Hematopoietic multipotent progenitor cell treated with erythropoietin and hydrocortisone succinate and interleukin-3 and kit ligand, for 17 days (in vitro differentiated cells): ENCODE measurements at regions not wholly inside any gene's neighbourhood (a gene's known extent, or its start where the extent isn't known, plus 50 kb on each side); places are given as distances from the start of the nearest gene placed in this dataset.
"Not testable (repeated sequence)": the region's sequence is repeated elsewhere in the genome, so short reads cannot be mapped to it uniquely, and the experiment has no call there.

ENCODE experiments used
- DNase-seq: peaks from one replicate; pipeline ENCODE4 v3.0.0-alpha.2; 2015; ENCODE audit warnings: low spot score

GRCh38 chr5:136924490-136924889, 559.1 kb upstream of the TRPC7 start:
- no peak for DNase-seq

- DNase-seq = no peak
These were observed 545.3 kb upstream of the TRPC7 start for GRCh38 chr5:136910625-136911024.

GRCh38 chr5:136909906-136910305, 544.6 kb upstream of the TRPC7 start:
- no peak for DNase-seq

- no peak for DNase-seq
These were observed 542.0 kb upstream of the TRPC7 start for GRCh38 chr5:136907371-136907770.

- DNase-seq = no peak
These were observed 541.2 kb upstream of the TRPC7 start for GRCh38 chr5:136906545-136906944.

GRCh38 chr5:136905571-136905970, 540.2 kb upstream of the TRPC7 start:
- DNase-seq = no peak

- no peak for DNase-seq
These were observed 528.7 kb upstream of the TRPC7 start for GRCh38 chr5:136894070-136894469.

GRCh38 chr5:136892000-136892399, 526.7 kb upstream of the TRPC7 start:
- DNase-seq = no peak

GRCh38 chr5:136891175-136891972, 526.0 kb upstream of the TRPC7 start:
- DNase-seq = no peak

- DNase-seq = no peak
These were observed 525.2 kb upstream of the TRPC7 start for GRCh38 chr5:136890431-136891148.

GRCh38 chr5:136886608-136887007, 521.3 kb upstream of the TRPC7 start:
- no peak for DNase-seq

- DNase-seq = no peak
These were observed 499.6 kb upstream of the TRPC7 start for GRCh38 chr5:136864960-136865359.

GRCh38 chr5:136856648-136857047, 491.3 kb upstream of the TRPC7 start:
- no peak for DNase-seq

GRCh38 chr5:136853971-136854370, 488.6 kb upstream of the TRPC7 start:
- no peak for DNase-seq

- DNase-seq = no peak
These were observed 475.3 kb upstream of the TRPC7 start for GRCh38 chr5:136840601-136841000.

- no peak for DNase-seq
These were observed 470.7 kb upstream of the TRPC7 start for GRCh38 chr5:136836093-136836492.

GRCh38 chr5:136820848-136821247, 455.5 kb upstream of the TRPC7 start:
- no peak for DNase-seq

GRCh38 chr5:136819526-136820302, 454.4 kb upstream of the TRPC7 start:
- no peak for DNase-seq

GRCh38 chr5:136816327-136816726, 451.0 kb upstream of the TRPC7 start:
- no peak for DNase-seq

- no peak for DNase-seq
These were observed 449.5 kb upstream of the TRPC7 start for GRCh38 chr5:136814619-136815378.

GRCh38 chr5:136812270-136812669, 446.9 kb upstream of the TRPC7 start:
- not testable (repeated sequence) for DNase-seq

GRCh38 chr5:136811551-136811950, 446.2 kb upstream of the TRPC7 start:
- no peak for DNase-seq
